Psoas muscle (tissue), 7 donors: ENCODE measurements at regions not wholly inside any gene's neighbourhood (a gene's known extent, or its start where the extent isn't known, plus 50 kb on each side); places are given as distances from the start of the nearest gene placed in this dataset.

ENCODE experiments used
- ATAC-seq, 4 donors: fragments of 200-7000 bp; cut with Tn5 transposase; one replicate each; pipeline ENCODE4 v1.9.1; 2020; ENCODE audit warnings: moderate library complexity in 3 of 4, mild to moderate bottlenecking in 2 of 4
- DNase-seq, 2 donors: peaks; one replicate each; pipeline ENCODE4 v3.0.0-alpha.2; 2020
- H3K27ac ChIP-seq: fragments of 200-600 bp; one replicate; pipeline ENCODE4 v1.8.0; 2022
- H3K27me3 ChIP-seq, 3 donors: fragments of 200-600 bp in 1 of 3; one replicate each; pipeline versions ENCODE4 v1.6.1 to v1.8.0; 2013 to 2022; ENCODE audit warnings: low read length in 2 of 3, mild to moderate bottlenecking in 2 of 3, moderate library complexity in 1 of 3; ENCODE audit not compliant: insufficient read depth in 3 of 3
- H3K36me3 ChIP-seq, 2 donors: fragments of 200-600 bp in 1 of 2; one replicate each; pipeline versions ENCODE4 v1.6.1 to v1.8.0; 2013 to 2022; ENCODE audit warnings: low read depth in 1 of 2, mild to moderate bottlenecking in 1 of 2, moderate library complexity in 1 of 2; ENCODE audit not compliant: insufficient read depth in 1 of 2
- H3K4me1 ChIP-seq: fragments of 200-600 bp; one replicate; pipeline ENCODE4 v1.8.0; 2022
- H3K4me3 ChIP-seq: fragments of 200-600 bp; one replicate; pipeline ENCODE4 v1.8.0; 2022; ENCODE audit warnings: mild to moderate bottlenecking
- H3K9me3 ChIP-seq: fragments of 200-600 bp; one replicate; pipeline ENCODE4 v1.8.0; 2022
- WGBS, 3 donors: extraction: QIAGEN DNeasy Blood & Tissue Kit; methylation state at CpG; one replicate each; pipeline versions ENCODE4 v1.1.6 to v1.1.7; 2013; 5-methylcytosine and 5-hydroxymethylcytosine counted together
- intact Hi-C, 2 donors: fragments of 100-400 bp; cut with DNase I; formaldehyde crosslinking; loops; one replicate each; pipeline versions ENCODE4 v1.11.0 to v1.14.2; 2022
- TF ChIP-seq, protein P1 (sequence below): fragments of 200-600 bp; IDR thresholded peaks from one replicate; pipeline ENCODE4 v1.8.0; 2022; ENCODE audit warnings: antibody characterized with exemption
- donor health status: healthy with polysubstance abuse.
- donor health status: DM: no; HTN: no; CAD: no; lungs with moderate emphysema.
- donor health status: Bipolar disorder and iron deficiency.
- donor health status: healthy.
- donor health status: DM: yes; HTN: yes; CAD: no.
- donor health status: DM: no; HTN: no; CAD: no.
- donor health status: DM: yes; HTN: yes; CAD: no.

DNA sequence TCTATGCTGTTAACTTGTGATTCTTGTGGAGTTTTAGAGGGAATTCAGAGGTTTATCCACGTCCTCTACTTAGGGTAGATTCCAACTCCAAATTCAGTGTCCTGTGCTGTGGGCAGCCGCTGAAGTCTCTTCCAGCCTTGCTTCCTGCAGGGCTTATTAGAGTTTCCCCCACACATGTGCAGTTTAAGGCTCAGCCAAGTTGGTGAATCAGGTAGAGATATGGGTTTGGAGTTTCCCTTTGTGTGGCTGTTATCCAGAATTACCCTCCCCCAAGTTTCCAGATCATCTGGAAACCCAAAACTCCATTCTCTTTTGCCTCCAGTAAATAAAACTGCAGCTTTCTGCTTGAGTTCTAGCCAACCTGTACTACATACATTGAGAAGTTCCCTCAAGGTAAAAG, 853.7 kb downstream of the GALC start:
- Histone ChIP-seq H3K4me3 (no peak overlapping the region), H3K9me3 (no peaks in the 10 kb centered on the region), H3K36me3 (no peaks in the 10 kb centered on the region), H3K4me1 (no peaks in the 10 kb centered on the region), H3K27ac (no peak overlapping the region), H3K27me3 (no peaks in the 10 kb centered on the region)
- TF ChIP-seq, protein P1, sequence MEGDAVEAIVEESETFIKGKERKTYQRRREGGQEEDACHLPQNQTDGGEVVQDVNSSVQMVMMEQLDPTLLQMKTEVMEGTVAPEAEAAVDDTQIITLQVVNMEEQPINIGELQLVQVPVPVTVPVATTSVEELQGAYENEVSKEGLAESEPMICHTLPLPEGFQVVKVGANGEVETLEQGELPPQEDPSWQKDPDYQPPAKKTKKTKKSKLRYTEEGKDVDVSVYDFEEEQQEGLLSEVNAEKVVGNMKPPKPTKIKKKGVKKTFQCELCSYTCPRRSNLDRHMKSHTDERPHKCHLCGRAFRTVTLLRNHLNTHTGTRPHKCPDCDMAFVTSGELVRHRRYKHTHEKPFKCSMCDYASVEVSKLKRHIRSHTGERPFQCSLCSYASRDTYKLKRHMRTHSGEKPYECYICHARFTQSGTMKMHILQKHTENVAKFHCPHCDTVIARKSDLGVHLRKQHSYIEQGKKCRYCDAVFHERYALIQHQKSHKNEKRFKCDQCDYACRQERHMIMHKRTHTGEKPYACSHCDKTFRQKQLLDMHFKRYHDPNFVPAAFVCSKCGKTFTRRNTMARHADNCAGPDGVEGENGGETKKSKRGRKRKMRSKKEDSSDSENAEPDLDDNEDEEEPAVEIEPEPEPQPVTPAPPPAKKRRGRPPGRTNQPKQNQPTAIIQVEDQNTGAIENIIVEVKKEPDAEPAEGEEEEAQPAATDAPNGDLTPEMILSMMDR = no peak
- DNase-seq (no peak), ATAC-seq (no peak)
- WGBS, 3 donors = 53 to 62% (median 59%) methylated on average over 2 of the region's 2 CpGs
- intact Hi-C loops = no loop called here

DNA sequence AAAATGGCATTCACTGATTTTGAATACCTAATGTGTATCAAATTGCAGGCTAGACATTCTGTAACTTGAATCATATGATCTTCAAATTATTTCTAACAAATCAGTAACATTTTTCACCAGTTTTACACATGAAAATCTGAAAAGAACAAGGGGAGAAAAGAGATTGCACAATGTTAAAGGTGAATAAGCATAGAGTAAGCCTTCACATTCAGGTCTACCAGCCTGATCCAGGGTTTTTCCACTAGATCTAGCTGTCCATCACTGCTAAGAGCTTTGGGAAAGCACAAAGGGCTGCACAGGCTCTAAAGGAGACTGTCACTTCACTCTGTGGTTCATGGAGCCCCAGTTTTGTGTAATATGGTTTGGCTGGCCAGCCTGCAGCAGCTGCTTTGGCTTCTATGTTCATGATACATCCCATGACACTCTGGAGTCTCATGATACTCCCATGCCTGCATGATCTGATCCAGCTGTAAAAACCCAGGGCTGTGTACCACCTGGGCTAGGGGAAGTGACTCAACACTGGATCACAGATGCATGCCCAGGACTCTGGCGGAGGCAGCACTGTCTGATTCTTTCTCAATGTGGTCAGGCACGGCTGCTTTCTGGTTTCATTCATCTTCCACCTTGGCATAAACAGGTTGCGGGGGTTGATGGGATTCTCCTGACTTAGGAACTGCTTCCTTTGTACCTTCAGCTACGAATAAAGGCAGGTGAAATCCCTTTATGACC, 859.7 kb downstream of the GALC start:
- no peak overlapping the region for H3K27ac ChIP-seq
- ATAC-seq = peak; percentile 55 to 89 (median 70)
- TF ChIP-seq, protein P1 = no peak
- no peaks in the 10 kb centered on the region for H3K27me3 ChIP-seq
- H3K9me3 ChIP-seq = no peaks in the 10 kb centered on the region
- H3K4me3 ChIP-seq = no peak overlapping the region
- WGBS, 3 donors = 38 to 41% (median 38%) methylated on average over 4 of the region's 4 CpGs
- H3K36me3 ChIP-seq = no peaks in the 10 kb centered on the region
- no peaks in the 10 kb centered on the region for H3K4me1 ChIP-seq
- intact Hi-C loops = no loop called here
- DNase-seq = peak in 1 of 2 donors; percentile 44

DNA sequence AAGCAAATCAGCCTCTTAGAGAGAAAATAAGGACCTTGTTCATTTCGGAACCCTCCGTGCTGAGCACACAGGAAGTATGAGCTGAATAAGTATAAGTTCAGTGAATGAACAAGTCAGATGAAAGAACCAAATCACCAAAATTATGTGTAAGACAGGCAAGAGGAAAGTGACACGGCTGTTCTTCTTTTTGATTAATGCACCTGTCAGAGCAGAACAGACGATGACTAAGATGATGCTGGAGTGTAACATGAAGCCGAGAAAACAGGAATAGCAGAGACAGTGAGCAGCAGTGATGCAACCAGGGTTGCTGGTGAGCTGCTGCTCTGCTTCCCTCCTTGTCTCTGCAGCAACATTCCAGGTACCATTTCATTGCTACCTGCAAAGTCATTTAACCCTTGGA, 861.1 kb downstream of the GALC start:
- H3K4me1 ChIP-seq = no peaks in the 10 kb centered on the region
- no peaks in the 10 kb centered on the region for H3K36me3 ChIP-seq
- H3K4me3 ChIP-seq = no peak overlapping the region
- H3K27ac ChIP-seq = no peak overlapping the region
- H3K9me3 ChIP-seq = no peaks in the 10 kb centered on the region
- DNase-seq (no peak), ATAC-seq (peak; percentile 83 to 96 (median 88))
- intact Hi-C loops = no loop called here
- no peaks in the 10 kb centered on the region for H3K27me3 ChIP-seq
- TF ChIP-seq, protein P1 = no peak
- WGBS, 3 donors = 12 to 30% (median 22%) methylated on average over 5 of the region's 5 CpGs

DNA sequence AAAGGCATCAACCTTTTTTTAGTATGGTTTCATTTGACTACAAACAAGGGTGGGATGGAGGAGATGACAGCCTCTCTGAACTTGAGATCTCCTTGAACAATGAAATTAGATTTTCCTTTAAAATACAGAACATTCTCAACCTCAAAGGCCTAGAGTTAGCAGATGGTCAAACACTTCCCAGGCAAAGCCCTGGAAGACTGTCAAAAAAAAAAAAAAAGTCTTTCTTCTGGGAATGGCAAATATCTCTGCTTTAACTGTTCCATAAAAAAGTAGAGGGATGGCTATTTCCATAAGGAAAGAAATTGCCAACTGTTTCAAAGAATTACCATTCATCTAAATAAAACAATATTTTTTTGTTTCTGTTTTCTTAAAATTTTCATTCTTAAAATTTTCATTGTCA, 870.8 kb downstream of the GALC start:
- intact Hi-C loops = no loop called here
- H3K4me3 ChIP-seq = no peak overlapping the region
- no peaks in the 10 kb centered on the region for H3K4me1 ChIP-seq
- H3K36me3 ChIP-seq = no peaks in the 10 kb centered on the region
- DNase-seq (no peak), ATAC-seq (no peak)
- no peaks in the 10 kb centered on the region for H3K9me3 ChIP-seq
- H3K27ac ChIP-seq = no peak overlapping the region
- no peaks in the 10 kb centered on the region for H3K27me3 ChIP-seq
- TF ChIP-seq, protein P1 = no peak

DNA sequence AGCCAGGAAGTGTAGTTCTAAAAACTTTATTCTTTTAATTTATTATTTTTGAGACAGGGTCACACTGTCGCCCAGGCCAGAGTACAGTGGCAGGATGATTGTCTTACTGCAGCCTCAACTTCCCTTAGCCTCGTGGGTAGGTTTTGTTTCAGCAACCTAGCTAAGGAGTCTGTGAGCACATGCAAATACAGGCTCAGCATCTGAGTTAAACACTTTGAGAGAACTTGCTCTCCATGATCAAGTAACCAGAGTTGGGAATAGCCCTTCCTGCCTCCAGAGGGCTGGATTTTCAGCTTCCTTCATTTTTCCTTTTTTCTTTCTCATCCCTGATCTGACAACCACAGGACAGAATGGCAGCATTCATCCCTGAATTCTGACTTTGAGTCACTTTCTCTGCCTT, 871.3 kb downstream of the GALC start:
- DNase-seq = no peak
- no peaks in the 10 kb centered on the region for H3K4me1 ChIP-seq
- no peak overlapping the region for H3K27ac ChIP-seq
- H3K4me3 ChIP-seq = no peak overlapping the region
- no peaks in the 10 kb centered on the region for H3K36me3 ChIP-seq
- no peaks in the 10 kb centered on the region for H3K9me3 ChIP-seq
- TF ChIP-seq, protein P1 = no peak
- intact Hi-C loops = no loop called here
- no peak for ATAC-seq
- 70 to 80% (median 74%) methylated on average over 2 of the region's 2 CpGs for WGBS, 3 donors
- no peaks in the 10 kb centered on the region for H3K27me3 ChIP-seq
